Muscle layer of duodenum (tissue), 2 donors: ENCODE measurements at regions not wholly inside any gene's neighbourhood (a gene's known extent, or its start where the extent isn't known, plus 50 kb on each side); places are given as distances from the start of the nearest gene placed in this dataset.
"Not testable (repeated sequence)": the region's sequence is repeated elsewhere in the genome, so short reads cannot be mapped to it uniquely, and the experiment has no call there.

Experiments
- H3K27ac ChIP-seq: one replicate; pipeline ENCODE4 v1.7.0; 2013; ENCODE audit warnings: mild to moderate bottlenecking, low read length
- H3K27me3 ChIP-seq: one replicate; pipeline ENCODE4 v1.7.0; 2013; ENCODE audit warnings: low read depth, mild to moderate bottlenecking, control low read depth, low read length
- H3K36me3 ChIP-seq, 2 donors: one replicate each; pipeline ENCODE4 v1.7.0; 2013; ENCODE audit warnings: low read length in 2 of 2, control low read depth in 1 of 2, mild to moderate bottlenecking in 1 of 2; ENCODE audit not compliant: insufficient read depth in 2 of 2, control insufficient read depth in 1 of 2
- H3K4me1 ChIP-seq, 2 donors: one replicate each; pipeline ENCODE4 v1.7.0; 2013; ENCODE audit warnings: low read length in 2 of 2, mild to moderate bottlenecking in 2 of 2, control low read depth in 1 of 2, moderate library complexity in 1 of 2; ENCODE audit not compliant: insufficient read depth in 2 of 2, control insufficient read depth in 1 of 2
- H3K4me3 ChIP-seq, 2 donors: one replicate each; pipeline ENCODE4 v1.7.0; 2013; ENCODE audit warnings: low read length in 2 of 2, low read depth in 1 of 2, mild to moderate bottlenecking in 1 of 2
- H3K9me3 ChIP-seq, 2 donors: one replicate each; pipeline ENCODE4 v1.7.0; 2013; ENCODE audit warnings: low read length in 2 of 2, control low read depth in 1 of 2, mild to moderate bottlenecking in 1 of 2; ENCODE audit not compliant: control insufficient read depth in 1 of 2
- donor health status: healthy.

- H3K9me3 ChIP-seq = no peaks in the 10 kb centered on the region
- H3K27ac ChIP-seq = no peak overlapping the region
- no peaks in the 10 kb centered on the region for H3K4me1 ChIP-seq
- H3K27me3 ChIP-seq = no peaks in the 10 kb centered on the region
- H3K36me3 ChIP-seq = no peaks in the 10 kb centered on the region
- H3K4me3 ChIP-seq = no peak overlapping the region
These were observed 57.7 kb downstream of the RAD51AP2 start for GRCh38 chr2:17460371-17461086.

DNA sequence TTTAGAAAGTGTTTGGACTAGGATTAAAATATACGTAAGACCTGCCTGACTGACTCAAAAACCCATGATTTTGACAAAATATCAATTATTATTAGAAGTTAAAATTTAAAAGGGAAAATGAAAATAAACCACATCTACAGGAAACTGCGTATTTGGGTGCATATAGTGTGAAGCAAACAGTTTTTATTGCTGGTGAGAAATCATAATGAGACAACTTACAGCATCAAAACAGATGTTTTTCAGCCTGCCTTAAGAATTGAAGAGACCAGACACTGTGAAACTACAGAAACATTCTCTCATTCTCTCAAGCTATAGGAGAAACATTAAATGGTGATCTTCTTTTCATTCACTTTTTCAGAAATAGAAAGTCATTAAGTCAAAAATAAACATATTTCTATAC, 62.9 kb downstream of the RAD51AP2 start:
- Histone ChIP-seq H3K27ac (no peak overlapping the region), H3K4me3 (no peak overlapping the region), H3K4me1 (no peaks in the 10 kb centered on the region), H3K36me3 (no peaks in the 10 kb centered on the region), H3K27me3 (no peaks in the 10 kb centered on the region), H3K9me3 (no peaks in the 10 kb centered on the region)

GRCh38 chr2:17446191-17446590, 72.0 kb downstream of the RAD51AP2 start:
- not testable (repeated sequence) for H3K27me3 ChIP-seq, H3K4me1 ChIP-seq, H3K27ac ChIP-seq, H3K4me3 ChIP-seq, H3K36me3 ChIP-seq, H3K9me3 ChIP-seq

DNA sequence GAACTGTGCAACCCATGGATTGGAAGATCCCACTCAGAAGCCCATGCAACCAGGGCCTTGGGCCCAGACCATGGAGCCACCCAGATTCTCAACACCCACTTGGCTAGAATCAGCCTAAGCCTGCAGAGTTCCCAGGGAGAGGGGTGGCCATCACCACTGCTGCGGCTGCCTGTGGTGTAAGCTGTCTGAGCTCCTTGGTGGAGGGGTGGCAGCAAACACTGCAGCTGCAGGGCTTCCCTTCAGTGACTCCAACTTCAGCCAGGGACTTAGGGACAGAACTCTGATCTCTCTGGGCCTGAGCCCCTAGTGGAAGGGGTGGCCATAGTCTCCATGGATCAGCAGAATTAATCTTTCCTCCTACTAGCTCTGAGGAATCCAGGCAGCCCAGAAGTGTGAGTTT, 72.5 kb downstream of the RAD51AP2 start:
- H3K27me3 ChIP-seq = no peaks in the 10 kb centered on the region
- H3K36me3 ChIP-seq = no peaks in the 10 kb centered on the region
- H3K4me1 ChIP-seq = no peaks in the 10 kb centered on the region
- no peak overlapping the region for H3K27ac ChIP-seq
- H3K9me3 ChIP-seq = no peaks in the 10 kb centered on the region
- H3K4me3 ChIP-seq = no peak overlapping the region

DNA sequence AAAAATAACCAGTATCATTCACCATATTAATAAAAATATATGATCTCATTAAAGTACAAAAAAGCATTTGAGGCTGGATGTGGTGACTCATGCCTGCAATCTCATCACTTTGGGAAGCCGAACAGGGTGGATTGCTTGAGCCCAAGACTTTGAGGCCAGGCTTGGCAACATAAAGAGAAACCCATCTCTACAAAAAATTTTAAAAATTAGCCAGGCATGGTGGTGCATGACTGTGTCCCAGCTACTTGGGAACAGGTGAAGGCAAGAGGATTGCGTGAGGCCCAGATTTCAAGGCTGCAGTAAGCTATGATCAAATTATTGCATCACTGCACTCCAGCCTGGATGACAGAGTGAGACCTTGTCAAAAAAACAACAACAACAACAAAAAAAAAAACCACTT, 75.9 kb downstream of the RAD51AP2 start:
- H3K9me3 ChIP-seq = no peaks in the 10 kb centered on the region
- no peaks in the 10 kb centered on the region for H3K27me3 ChIP-seq
- no peaks in the 10 kb centered on the region for H3K36me3 ChIP-seq
- H3K4me1 ChIP-seq = no peaks in the 10 kb centered on the region
- H3K4me3 ChIP-seq = no peak overlapping the region
- no peak overlapping the region for H3K27ac ChIP-seq

DNA sequence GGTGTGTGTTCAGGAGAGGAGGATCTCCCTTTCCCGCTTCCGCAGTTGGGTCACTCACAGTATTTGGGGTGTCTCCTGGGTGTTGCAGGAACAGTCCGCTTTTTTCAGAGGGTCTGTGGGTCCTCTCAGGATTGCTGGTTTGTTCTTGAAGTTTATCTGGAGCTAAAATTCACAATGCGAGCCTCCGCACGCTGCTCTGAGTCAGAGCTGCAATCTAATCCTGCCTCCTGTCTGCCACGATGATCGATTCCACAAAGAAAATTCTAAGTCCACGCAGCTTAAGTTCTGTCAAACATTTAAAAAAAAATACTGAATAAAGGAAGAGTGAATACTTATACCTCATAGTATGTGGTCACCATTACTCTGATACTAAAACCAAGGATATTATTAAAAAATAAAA, 76.5 kb downstream of the RAD51AP2 start:
- H3K27ac ChIP-seq = no peak overlapping the region
- no peak overlapping the region for H3K4me3 ChIP-seq
- no peaks in the 10 kb centered on the region for H3K27me3 ChIP-seq
- no peaks in the 10 kb centered on the region for H3K9me3 ChIP-seq
- no peaks in the 10 kb centered on the region for H3K4me1 ChIP-seq
- no peaks in the 10 kb centered on the region for H3K36me3 ChIP-seq

DNA sequence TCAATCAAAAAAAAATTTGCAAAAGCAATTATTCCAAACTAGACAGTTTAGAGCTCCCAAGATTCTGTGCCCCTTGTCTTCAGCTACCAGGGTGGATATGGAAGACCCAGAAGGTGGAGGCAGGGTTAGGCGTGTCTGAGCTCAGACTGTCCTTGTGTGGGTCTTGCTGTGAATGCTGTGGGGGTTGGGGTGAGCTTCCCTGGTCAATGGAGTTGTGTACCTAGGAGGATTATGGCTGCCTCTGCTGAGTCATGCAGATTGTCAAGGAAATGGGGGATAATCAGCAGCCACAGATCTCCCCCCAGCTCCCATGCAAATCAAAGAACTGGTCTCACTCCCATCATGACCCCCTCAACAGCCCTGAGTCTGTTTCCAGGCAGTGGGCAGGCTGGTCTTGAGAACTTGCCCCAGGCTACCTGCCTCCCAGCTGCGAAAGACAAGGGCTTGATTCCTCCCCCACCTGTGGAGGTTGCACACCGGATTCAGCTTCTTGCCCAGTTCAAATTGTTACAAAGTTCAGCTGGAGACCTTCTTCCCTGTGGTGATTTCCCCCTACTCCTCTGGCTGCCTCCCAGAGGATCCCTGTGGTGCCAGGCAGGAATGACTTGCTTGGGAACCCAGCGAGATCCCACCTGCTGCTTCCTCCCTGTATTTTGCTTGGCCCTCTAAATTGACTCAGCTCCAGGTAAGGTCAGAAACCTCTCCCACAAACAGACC, 77.0 kb downstream of the RAD51AP2 start:
- Histone ChIP-seq H3K27me3 (no peaks in the 10 kb centered on the region), H3K4me3 (no peak overlapping the region), H3K27ac (no peak overlapping the region), H3K36me3 (no peaks in the 10 kb centered on the region), H3K4me1 (no peaks in the 10 kb centered on the region), H3K9me3 (no peaks in the 10 kb centered on the region)

- H3K4me1 ChIP-seq = no peaks in the 10 kb centered on the region
- H3K36me3 ChIP-seq = no peaks in the 10 kb centered on the region
- no peaks in the 10 kb centered on the region for H3K27me3 ChIP-seq
- no peak overlapping the region for H3K27ac ChIP-seq
- H3K9me3 ChIP-seq = no peaks in the 10 kb centered on the region
- H3K4me3 ChIP-seq = no peak overlapping the region
These were observed 87.9 kb downstream of the RAD51AP2 start for GRCh38 chr2:17430326-17430725.

DNA sequence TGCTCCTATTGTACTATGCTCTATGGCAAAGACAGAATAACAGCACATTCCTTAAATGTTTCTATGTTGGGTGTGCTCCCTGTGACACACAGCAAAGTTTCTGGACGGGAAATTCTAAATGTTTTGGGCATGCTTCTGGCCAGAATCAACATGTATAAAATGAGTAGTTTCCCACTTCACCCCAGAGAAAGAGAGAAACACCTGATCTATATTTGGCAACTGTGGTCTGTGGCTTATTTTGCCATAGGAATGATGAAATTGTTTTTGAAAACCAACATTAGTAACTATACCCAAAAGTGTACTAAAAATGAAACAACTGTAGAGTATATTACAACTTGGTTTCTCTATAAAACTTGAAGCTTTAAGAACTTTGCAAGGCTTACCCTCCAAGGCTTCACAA, 89.1 kb downstream of the RAD51AP2 start:
- no peaks in the 10 kb centered on the region for H3K9me3 ChIP-seq
- H3K4me3 ChIP-seq = no peak overlapping the region
- no peaks in the 10 kb centered on the region for H3K36me3 ChIP-seq
- no peaks in the 10 kb centered on the region for H3K27me3 ChIP-seq
- no peak overlapping the region for H3K27ac ChIP-seq
- H3K4me1 ChIP-seq = no peaks in the 10 kb centered on the region

GRCh38 chr2:17427401-17427800, 90.8 kb downstream of the RAD51AP2 start:
- Histone ChIP-seq H3K36me3 (no peaks in the 10 kb centered on the region), H3K27me3 (no peaks in the 10 kb centered on the region), H3K27ac (no peak overlapping the region), H3K4me1 (no peaks in the 10 kb centered on the region), H3K4me3 (no peak overlapping the region), H3K9me3 (no peaks in the 10 kb centered on the region)

GRCh38 chr2:17426743-17427142, 91.5 kb downstream of the RAD51AP2 start:
- Histone ChIP-seq H3K36me3 (no peaks in the 10 kb centered on the region), H3K27me3 (no peaks in the 10 kb centered on the region), H3K9me3 (no peaks in the 10 kb centered on the region), H3K4me3 (no peak overlapping the region), H3K27ac (no peak overlapping the region), H3K4me1 (no peaks in the 10 kb centered on the region)

DNA sequence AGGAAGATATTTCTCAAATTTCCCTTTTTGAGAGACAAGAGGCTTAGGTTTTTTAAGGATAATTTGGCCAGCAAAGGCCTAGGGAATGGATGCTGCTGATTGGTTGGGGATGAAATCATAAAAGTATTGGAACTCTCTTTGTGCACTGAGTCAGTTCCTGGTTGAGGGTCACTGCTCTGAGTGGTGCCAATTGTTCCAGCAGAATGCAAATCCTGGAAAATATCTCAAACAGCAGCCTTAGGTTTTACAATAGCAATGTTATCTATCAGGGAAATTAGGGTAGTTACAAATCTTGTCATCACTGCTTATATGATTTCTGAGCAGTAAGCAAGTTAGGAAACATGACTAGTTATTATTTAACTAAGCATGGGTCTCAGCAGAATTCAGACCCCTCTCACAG, 96.2 kb downstream of the RAD51AP2 start:
- no peak overlapping the region for H3K27ac ChIP-seq

More for the DNA sequence above, 96.2 kb downstream of the RAD51AP2 start:
- no peak overlapping the region for H3K4me3 ChIP-seq
- no peaks in the 10 kb centered on the region for H3K4me1 ChIP-seq
- H3K36me3 ChIP-seq = no peaks in the 10 kb centered on the region
- no peaks in the 10 kb centered on the region for H3K9me3 ChIP-seq
- no peaks in the 10 kb centered on the region for H3K27me3 ChIP-seq
